ENCODE measurements at regions not wholly inside any gene's neighbourhood (a gene's known extent, or its start where the extent isn't known, plus 50 kb on each side); places are given as distances from the start of the nearest gene placed in this dataset.

GRCh38 chr16:48959204-48959603, 322.4 kb downstream of the CBLN1 start:
- TF ChIP-seq TEAD4 (IDR thresholded peaks at IDR 0.05; ENCODE audit: borderline replicate concordance, insufficient read depth): no peak
- no peak for TF ChIP-seq RFX5 (IDR thresholded peaks at IDR 0.05; ENCODE audit: low read length)
- TF ChIP-seq, protein P1, sequence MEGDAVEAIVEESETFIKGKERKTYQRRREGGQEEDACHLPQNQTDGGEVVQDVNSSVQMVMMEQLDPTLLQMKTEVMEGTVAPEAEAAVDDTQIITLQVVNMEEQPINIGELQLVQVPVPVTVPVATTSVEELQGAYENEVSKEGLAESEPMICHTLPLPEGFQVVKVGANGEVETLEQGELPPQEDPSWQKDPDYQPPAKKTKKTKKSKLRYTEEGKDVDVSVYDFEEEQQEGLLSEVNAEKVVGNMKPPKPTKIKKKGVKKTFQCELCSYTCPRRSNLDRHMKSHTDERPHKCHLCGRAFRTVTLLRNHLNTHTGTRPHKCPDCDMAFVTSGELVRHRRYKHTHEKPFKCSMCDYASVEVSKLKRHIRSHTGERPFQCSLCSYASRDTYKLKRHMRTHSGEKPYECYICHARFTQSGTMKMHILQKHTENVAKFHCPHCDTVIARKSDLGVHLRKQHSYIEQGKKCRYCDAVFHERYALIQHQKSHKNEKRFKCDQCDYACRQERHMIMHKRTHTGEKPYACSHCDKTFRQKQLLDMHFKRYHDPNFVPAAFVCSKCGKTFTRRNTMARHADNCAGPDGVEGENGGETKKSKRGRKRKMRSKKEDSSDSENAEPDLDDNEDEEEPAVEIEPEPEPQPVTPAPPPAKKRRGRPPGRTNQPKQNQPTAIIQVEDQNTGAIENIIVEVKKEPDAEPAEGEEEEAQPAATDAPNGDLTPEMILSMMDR (IDR thresholded peaks at IDR 0.05): no peak
- TF ChIP-seq RAD21 (IDR thresholded peaks at IDR 0.05; ENCODE audit: low read length): no peak
